C4-2B (cell line): ENCODE measurements at regions not wholly inside any gene's neighbourhood (a gene's known extent, or its start where the extent isn't known, plus 50 kb on each side); places are given as distances from the start of the nearest gene placed in this dataset.
"Not testable (repeated sequence)": the region's sequence is repeated elsewhere in the genome, so short reads cannot be mapped to it uniquely, and the experiment has no call there.

Experiments used
- CTCF ChIP-seq: fragments of 450-650 bp; conservative IDR thresholded peaks from 2 replicates; pipeline ENCODE4 v1.5.1; 2017; ENCODE audit warnings: mild to moderate bottlenecking
- ZFX ChIP-seq: fragments of 450-650 bp; IDR thresholded peaks from 2 replicates; pipeline ENCODE4 v1.6.1; 2017

- not testable (repeated sequence) for TF ChIP-seq CTCF, ZFX
Measured at GRCh38 chr14:106698620-106699267, 1172.4 kb downstream of the TMEM121 start.
